Body of pancreas (tissue), 4 donors: ENCODE measurements at regions not wholly inside any gene's neighbourhood (a gene's known extent, or its start where the extent isn't known, plus 50 kb on each side); places are given as distances from the start of the nearest gene placed in this dataset.

ENCODE experiments used
- ATAC-seq: fragments of 150-250 bp; one replicate; pipeline ENCODE4 v1.9.1; 2016
- DNase-seq, 4 donors: peaks; one replicate each; pipeline ENCODE4 v3.0.0-alpha.2; 2019
- H3K27ac ChIP-seq, 4 donors: fragments of 200-600 bp; sonication (generic); 1 replicate in 3 of 4; 2 replicates in 1 of 4; pipeline versions ENCODE4 v1.5.1 to v1.6.1; 2016 to 2019; ENCODE audit warnings: mild to moderate bottlenecking in 1 of 4, mixed read lengths in 1 of 4, moderate library complexity in 1 of 4
- H3K27me3 ChIP-seq, 2 donors: fragments of 200-600 bp; sonication (generic); one replicate each; pipeline ENCODE4 v1.6.0; 2016; ENCODE audit warnings: mild to moderate bottlenecking in 1 of 2
- H3K36me3 ChIP-seq, 2 donors: fragments of 200-600 bp; sonication (generic); replicated peaks in 1 of 2; 2 replicates each; pipeline ENCODE4 v1.5.1; 2016; ENCODE audit warnings: low read depth in 2 of 2; ENCODE audit not compliant: insufficient read depth in 1 of 2
- H3K4me1 ChIP-seq: fragments of 200-600 bp; sonication (generic); one replicate; pipeline ENCODE4 v1.6.0; 2016
- H3K4me3 ChIP-seq, 2 donors: fragments of 200-600 bp; sonication (generic); 1 replicate in 1 of 2; 2 replicates in 1 of 2; pipeline ENCODE4 v1.5.1; 2016 to 2019
- H3K9me3 ChIP-seq, 3 donors: fragments of 200-600 bp; sonication (generic); 1 replicate in 2 of 3; 2 replicates in 1 of 3; pipeline ENCODE4 v1.5.1; 2016
- POLR2A ChIP-seq, 3 donors: fragments of 450-650 bp; IDR thresholded peaks; one replicate each; pipeline ENCODE4 v1.6.1; 2016; ENCODE audit warnings: antibody characterized with exemption in 3 of 3, mild to moderate bottlenecking in 2 of 3
- WGBS, 2 donors: methylation state at CpG; one replicate each; pipeline ENCODE4 v1.1.5; 2017; 5-methylcytosine and 5-hydroxymethylcytosine counted together
- intact Hi-C: fragments of 100-400 bp; cut with DNase I; formaldehyde crosslinking; loops from one replicate; pipeline ENCODE4 v1.15.1; 2023
- TF ChIP-seq, protein P1 (sequence below), 7 experiments: fragments of 450-650 bp in 4 of 7; fragments of 200-600 bp in 3 of 7; sonication (generic) in 3 of 7; IDR thresholded peaks; one replicate each; pipeline ENCODE4 v1.5.1; 2016 to 2019; ENCODE audit warnings: antibody characterized with exemption in 7 of 7

- no peaks in the 10 kb centered on the region for H3K36me3 ChIP-seq
- no peaks in the 10 kb centered on the region for H3K4me1 ChIP-seq
- H3K27me3 ChIP-seq: no peaks in the 10 kb centered on the region
- no peaks in the 10 kb centered on the region for H3K9me3 ChIP-seq
- 82 to 100% methylated on average over 2 of the region's 2 CpGs for WGBS, 2 donors
- intact Hi-C loops: no loop called here
- no peak overlapping the region for H3K27ac ChIP-seq
- ATAC-seq (no peak), DNase-seq (no peak)
- no peak overlapping the region for H3K4me3 ChIP-seq
- TF ChIP-seq, protein P1, sequence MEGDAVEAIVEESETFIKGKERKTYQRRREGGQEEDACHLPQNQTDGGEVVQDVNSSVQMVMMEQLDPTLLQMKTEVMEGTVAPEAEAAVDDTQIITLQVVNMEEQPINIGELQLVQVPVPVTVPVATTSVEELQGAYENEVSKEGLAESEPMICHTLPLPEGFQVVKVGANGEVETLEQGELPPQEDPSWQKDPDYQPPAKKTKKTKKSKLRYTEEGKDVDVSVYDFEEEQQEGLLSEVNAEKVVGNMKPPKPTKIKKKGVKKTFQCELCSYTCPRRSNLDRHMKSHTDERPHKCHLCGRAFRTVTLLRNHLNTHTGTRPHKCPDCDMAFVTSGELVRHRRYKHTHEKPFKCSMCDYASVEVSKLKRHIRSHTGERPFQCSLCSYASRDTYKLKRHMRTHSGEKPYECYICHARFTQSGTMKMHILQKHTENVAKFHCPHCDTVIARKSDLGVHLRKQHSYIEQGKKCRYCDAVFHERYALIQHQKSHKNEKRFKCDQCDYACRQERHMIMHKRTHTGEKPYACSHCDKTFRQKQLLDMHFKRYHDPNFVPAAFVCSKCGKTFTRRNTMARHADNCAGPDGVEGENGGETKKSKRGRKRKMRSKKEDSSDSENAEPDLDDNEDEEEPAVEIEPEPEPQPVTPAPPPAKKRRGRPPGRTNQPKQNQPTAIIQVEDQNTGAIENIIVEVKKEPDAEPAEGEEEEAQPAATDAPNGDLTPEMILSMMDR (IDR thresholded peaks at IDR 0.05): no peak
- TF ChIP-seq POLR2A (IDR thresholded peaks at IDR 0.05): no peak
Measured at GRCh38 chrX:123088331-123088730, 95.7 kb upstream of the GRIA3 start.

DNA sequence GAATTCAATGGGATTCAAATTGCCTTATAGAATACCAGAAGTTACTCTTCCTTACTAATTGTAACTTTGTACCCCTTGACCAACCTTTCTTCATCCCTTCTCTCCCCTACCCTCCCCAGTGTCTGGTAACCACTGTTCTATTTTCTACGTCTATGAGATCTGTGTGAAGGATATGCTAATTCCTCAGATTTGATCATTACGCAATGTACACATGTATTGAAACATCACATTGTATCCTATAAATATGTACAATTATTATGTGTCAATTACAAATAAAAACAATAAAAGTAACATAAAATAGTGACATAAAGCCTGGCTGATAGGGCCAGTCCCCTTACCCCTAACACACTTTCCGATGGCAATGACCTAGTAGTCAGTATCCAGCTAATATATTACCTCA, 95.1 kb upstream of the GRIA3 start:
- WGBS, 2 donors: 91 to 95% methylated on average over 3 of the region's 3 CpGs
- no peak overlapping the region for H3K4me3 ChIP-seq
- TF ChIP-seq, protein P1 (IDR thresholded peaks at IDR 0.05): no peak
- no peak for TF ChIP-seq POLR2A (IDR thresholded peaks at IDR 0.05)
- H3K27me3 ChIP-seq: no peaks in the 10 kb centered on the region
- DNase-seq (no peak), ATAC-seq (no peak)
- intact Hi-C loops: no loop called here
- no peaks in the 10 kb centered on the region for H3K4me1 ChIP-seq
- no peaks in the 10 kb centered on the region for H3K36me3 ChIP-seq
- H3K9me3 ChIP-seq: no peaks in the 10 kb centered on the region
- H3K27ac ChIP-seq: no peak overlapping the region

GRCh38 chrX:123093792-123094191, 90.3 kb upstream of the GRIA3 start:
- TF ChIP-seq, protein P1 (IDR thresholded peaks at IDR 0.05): no peak
- TF ChIP-seq POLR2A (IDR thresholded peaks at IDR 0.05): no peak
- Histone ChIP-seq H3K4me1 (no peaks in the 10 kb centered on the region), H3K4me3 (no peak overlapping the region), H3K9me3 (no peaks in the 10 kb centered on the region), H3K36me3 (no peaks in the 10 kb centered on the region), H3K27ac (no peak overlapping the region), H3K27me3 (no peaks in the 10 kb centered on the region)
- WGBS, 2 donors: 43 to 44% methylated on average over 2 of the region's 2 CpGs
- intact Hi-C loops: no loop called here
- DNase-seq (no peak), ATAC-seq (no peak)

DNA sequence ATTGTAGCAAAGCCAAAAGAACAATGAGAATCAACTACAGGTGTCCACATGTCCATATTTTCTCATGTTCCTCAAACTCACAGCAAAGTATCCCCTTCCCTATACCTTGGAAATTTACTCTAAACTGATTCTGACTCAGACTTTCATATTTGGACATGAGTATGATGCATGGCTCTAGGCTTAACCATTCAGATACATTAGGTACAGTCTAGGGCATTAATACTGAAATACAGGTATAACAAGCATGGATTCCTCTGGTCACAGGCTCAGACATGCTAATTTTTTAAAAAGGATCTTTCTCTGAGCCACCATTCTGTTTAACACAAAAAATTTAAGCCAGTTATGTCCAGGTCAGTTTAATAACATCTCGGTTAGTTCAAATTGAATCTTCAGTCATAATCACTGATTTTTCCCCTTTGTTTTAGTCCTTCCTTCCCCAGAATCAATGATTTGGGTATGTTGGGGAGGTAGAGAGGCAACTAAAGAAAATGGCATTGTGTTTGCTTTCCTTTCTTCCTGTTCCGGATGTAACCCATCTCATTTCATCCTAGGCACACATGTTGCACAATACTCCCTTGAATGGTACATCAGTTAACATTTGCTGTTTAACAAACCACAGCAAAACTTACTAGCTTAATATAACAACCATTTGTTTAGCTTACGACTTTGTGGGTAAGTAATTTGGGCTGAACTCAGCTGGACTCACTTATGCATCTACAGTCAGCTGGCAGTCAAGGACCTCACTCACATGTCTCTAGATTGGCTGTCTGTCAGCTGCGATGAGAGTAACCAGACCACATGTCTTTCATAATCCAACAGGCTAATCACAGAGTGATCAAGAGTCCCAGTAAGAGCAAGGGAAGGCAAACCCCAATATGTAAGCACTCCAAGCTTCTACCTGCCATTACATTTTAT, 75.3 kb upstream of the GRIA3 start:
- 82 to 84% methylated on average over 4 of the region's 4 CpGs for WGBS, 2 donors
- H3K9me3 ChIP-seq: no peaks in the 10 kb centered on the region
- no peak for ATAC-seq

More for the DNA sequence above, 75.3 kb upstream of the GRIA3 start:
- Histone ChIP-seq H3K4me1 (no peaks in the 10 kb centered on the region), H3K27me3 (no peaks in the 10 kb centered on the region), H3K4me3 (no peak overlapping the region), H3K36me3 (no peaks in the 10 kb centered on the region), H3K27ac (no peak overlapping the region)
- DNase-seq: no peak
- intact Hi-C loops: no loop called here
- TF ChIP-seq, protein P1 (IDR thresholded peaks at IDR 0.05): no peak
- TF ChIP-seq POLR2A (IDR thresholded peaks at IDR 0.05): no peak
